Right lobe of liver (tissue), 6 donors: ENCODE measurements at regions not wholly inside any gene's neighbourhood (a gene's known extent, or its start where the extent isn't known, plus 50 kb on each side); places are given as distances from the start of the nearest gene placed in this dataset.
A peak's percentile ranks its signal among the peaks of the same experiment; 100 is the strongest.

ENCODE experiments used
- ATAC-seq, 4 donors: fragments of 200-7000 bp; cut with Tn5 transposase; one replicate each; pipeline ENCODE4 v1.9.1; 2020; ENCODE audit warnings: mild to moderate bottlenecking in 4 of 4, moderate library complexity in 4 of 4
- DNase-seq, 3 donors: peaks; one replicate each; pipeline ENCODE4 v3.0.0-alpha.2; 2020
- H3K27ac ChIP-seq, 3 donors: fragments of 200-600 bp; one replicate each; pipeline ENCODE4 v1.8.0; 2022
- H3K27me3 ChIP-seq, 2 donors: fragments of 200-600 bp; one replicate each; pipeline ENCODE4 v1.8.0; 2022
- H3K36me3 ChIP-seq, 4 donors: fragments of 200-600 bp; sonication (generic) in 1 of 4; one replicate each; pipeline versions ENCODE4 v1.5.1 to v1.8.0; 2017 to 2022; ENCODE audit warnings: control low read depth in 1 of 4
- H3K4me1 ChIP-seq, 4 donors: fragments of 200-600 bp; sonication (generic) in 1 of 4; one replicate each; pipeline versions ENCODE4 v1.5.1 to v1.8.0; 2017 to 2022; ENCODE audit warnings: control low read depth in 1 of 4
- H3K4me3 ChIP-seq, 3 donors: fragments of 200-600 bp; one replicate each; pipeline ENCODE4 v1.8.0; 2022
- H3K9me3 ChIP-seq, 4 donors: fragments of 200-600 bp; sonication (generic) in 1 of 4; one replicate each; pipeline versions ENCODE4 v1.5.1 to v1.8.0; 2017 to 2022; ENCODE audit warnings: control low read depth in 1 of 4
- CTCF ChIP-seq, 4 donors: fragments of 200-600 bp in 3 of 4; fragments of 450-650 bp in 1 of 4; IDR thresholded peaks; one replicate each; pipeline versions ENCODE4 v1.5.1 to v1.8.0; 2016 to 2022; ENCODE audit warnings: antibody characterized with exemption in 4 of 4, mild to moderate bottlenecking in 2 of 4
- POLR2A ChIP-seq: fragments of 450-650 bp; IDR thresholded peaks from one replicate; pipeline ENCODE4 v1.6.1; 2017; ENCODE audit warnings: antibody characterized with exemption, mild to moderate bottlenecking
- WGBS: methylation state at CpG from one replicate; pipeline ENCODE4 v1.1.6; 2018; ENCODE audit warnings: low coverage, low lambda C conversion rate; ENCODE audit not compliant: insufficient coverage; ENCODE audit errors: missing lambda C conversion rate; 5-methylcytosine and 5-hydroxymethylcytosine counted together
- intact Hi-C, 2 donors: fragments of 100-400 bp; cut with DNase I; formaldehyde crosslinking; loops; one replicate each; pipeline versions ENCODE4 v1.11.2 to v1.14.1; 2022
- donor health status: DM: no; HTN: yes; CAD: no.
- donor health status: DM: no; HTN: no; CAD: no.
- donor health status: DM: no; HTN: no; CAD: no.
- donor health status: DM: no; HTN: yes; CAD: no.
- donor health status: DM: no; HTN: yes; CAD: no.

- Histone ChIP-seq H3K4me1 (no peaks in the 10 kb centered on the region), H3K4me3 (no peak overlapping the region), H3K36me3 (no peaks in the 10 kb centered on the region), H3K9me3 (no peaks in the 10 kb centered on the region), H3K27ac (no peak overlapping the region), H3K27me3 (no peaks in the 10 kb centered on the region)
- no peak for TF ChIP-seq POLR2A
- no peak for TF ChIP-seq CTCF (IDR thresholded peaks at IDR 0.05)
- no peak for DNase-seq
- intact Hi-C loops = no loop called here
- no peak for ATAC-seq
- WGBS = 92% methylated on average over 4 of the region's 6 CpGs
Measured at GRCh38 chr4:89174784-89175183, 63.5 kb downstream of the TIGD2 start.

- Histone ChIP-seq H3K27ac (no peak overlapping the region), H3K9me3 (no peaks in the 10 kb centered on the region), H3K27me3 (no peaks in the 10 kb centered on the region), H3K4me1 (no peaks in the 10 kb centered on the region), H3K4me3 (no peak overlapping the region), H3K36me3 (no peaks in the 10 kb centered on the region)
- ATAC-seq (peak; percentile 85 to 96 (median 90)), DNase-seq (peak in 1 of 3 donors; percentile 60)
- no peak for TF ChIP-seq POLR2A
- intact Hi-C loops = no loop called here
Measured at GRCh38 chr4:89175611-89176010, 64.3 kb downstream of the TIGD2 start.

- Histone ChIP-seq H3K4me1 (no peaks in the 10 kb centered on the region), H3K27me3 (no peaks in the 10 kb centered on the region), H3K27ac (no peak overlapping the region), H3K4me3 (no peak overlapping the region), H3K9me3 (no peaks in the 10 kb centered on the region), H3K36me3 (no peaks in the 10 kb centered on the region)
- TF ChIP-seq CTCF (IDR thresholded peaks at IDR 0.05) = no peak
- no peak for TF ChIP-seq POLR2A
- ATAC-seq = no peak
- intact Hi-C loops = no loop called here
- DNase-seq = no peak
- 42% methylated on average over 1 of the region's 1 CpG for WGBS
Measured at GRCh38 chr4:89177807-89178206, 66.5 kb downstream of the TIGD2 start.

GRCh38 chr4:89184407-89184806, 73.1 kb downstream of the TIGD2 start:
- no peaks in the 10 kb centered on the region for H3K27me3 ChIP-seq
- no peaks in the 10 kb centered on the region for H3K4me1 ChIP-seq
- TF ChIP-seq CTCF (IDR thresholded peaks at IDR 0.05) (no peak), POLR2A (no peak)
- H3K4me3 ChIP-seq = no peak overlapping the region
- ATAC-seq = no peak
- no peak for DNase-seq
- H3K36me3 ChIP-seq = no peaks in the 10 kb centered on the region
- H3K27ac ChIP-seq = no peak overlapping the region
- H3K9me3 ChIP-seq = no peaks in the 10 kb centered on the region
- 50% methylated on average over 1 of the region's 1 CpG for WGBS
- intact Hi-C loops = no loop called here
